ENCODE measurements at regions not wholly inside any gene's neighbourhood (a gene's known extent, or its start where the extent isn't known, plus 50 kb on each side); places are given as distances from the start of the nearest gene placed in this dataset.

DNA sequence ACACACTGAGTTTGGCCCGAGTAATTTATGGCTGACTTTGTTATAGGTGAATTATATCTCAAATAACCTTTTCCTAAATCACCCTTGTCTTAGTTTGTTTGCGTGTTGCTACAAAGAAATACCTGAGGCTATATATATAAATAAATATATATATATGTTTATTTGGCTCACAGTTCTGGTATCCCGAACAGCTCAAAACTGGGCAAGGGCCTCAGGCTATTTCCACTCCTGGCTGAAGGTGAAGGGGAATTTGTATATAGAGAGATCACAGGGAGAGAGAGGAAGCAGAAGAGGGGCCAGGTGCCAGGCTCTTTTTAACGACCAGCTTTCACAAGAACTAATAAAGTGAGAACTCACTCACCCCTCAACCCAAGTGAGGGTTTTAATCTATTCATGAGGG is 159.9 kb upstream of the STARD13 start:
- no peak overlapping the region for H3K4me3 ChIP-seq (ENCODE audit: low read length in 2 of 2)
- ChIA-PET CTCF (ENCODE audit: partially characterized antibody) (no interaction called here), POLR2A (ENCODE audit: partially characterized antibody) (no interaction called here)
- Mint-ChIP-seq H3K27ac (no peak overlapping the region), H3K4me1 (no peaks in the 10 kb centered on the region), H3K36me3 (no peaks in the 10 kb centered on the region), H3K27me3 (peaks cover 3% of the 10 kb centered on the region in 2 donors), H3K4me3 (no peak overlapping the region), H3K9me3 (no peaks in the 10 kb centered on the region)
- intact Hi-C loops (cut with micrococcal nuclease): no loop called here
- H3K36me3 ChIP-seq (ENCODE audit: insufficient read depth, low read length): no peaks in the 10 kb centered on the region
- no peaks in the 10 kb centered on the region for H3K27me3 ChIP-seq (ENCODE audit: insufficient read depth, low read length)
- no peaks in the 10 kb centered on the region for H3K4me1 ChIP-seq (ENCODE audit: insufficient read depth, low read length)
- H3K9me3 ChIP-seq (ENCODE audit: control insufficient read depth in 1 of 2, low read length in 2 of 2): no peaks in the 10 kb centered on the region
- H3K27ac ChIP-seq (ENCODE audit: low read depth, low read length): no peak overlapping the region
- DNase-seq: no peak

- intact Hi-C loops (cut with micrococcal nuclease): no loop called here
- Mint-ChIP-seq H3K27ac (no peak overlapping the region), H3K36me3 (no peaks in the 10 kb centered on the region), H3K4me3 (no peak overlapping the region), H3K9me3 (peaks cover 0 to 3% (median 0%) of the 10 kb centered on the region in 8 donors), H3K27me3 (peaks cover 0 to 2% of the 10 kb centered on the region in 2 donors), H3K4me1 (no peaks in the 10 kb centered on the region)
- CTCF ChIA-PET (ENCODE audit: partially characterized antibody): no interaction called here
- no peaks in the 10 kb centered on the region for H3K27me3 ChIP-seq (ENCODE audit: insufficient read depth, low read length)
- H3K4me3 ChIP-seq (ENCODE audit: low read length in 2 of 2): no peak overlapping the region
- no peaks in the 10 kb centered on the region for H3K36me3 ChIP-seq (ENCODE audit: insufficient read depth, low read length)
- POLR2A ChIA-PET (ENCODE audit: partially characterized antibody): no interaction called here
- no peaks in the 10 kb centered on the region for H3K4me1 ChIP-seq (ENCODE audit: insufficient read depth, low read length)
- DNase-seq: no peak
- no peak overlapping the region for H3K27ac ChIP-seq (ENCODE audit: low read depth, low read length)
- H3K9me3 ChIP-seq (ENCODE audit: control insufficient read depth in 1 of 2, low read length in 2 of 2): no peaks in the 10 kb centered on the region
These were observed 161.5 kb upstream of the STARD13 start for GRCh38 chr13:33446821-33447725.

DNA sequence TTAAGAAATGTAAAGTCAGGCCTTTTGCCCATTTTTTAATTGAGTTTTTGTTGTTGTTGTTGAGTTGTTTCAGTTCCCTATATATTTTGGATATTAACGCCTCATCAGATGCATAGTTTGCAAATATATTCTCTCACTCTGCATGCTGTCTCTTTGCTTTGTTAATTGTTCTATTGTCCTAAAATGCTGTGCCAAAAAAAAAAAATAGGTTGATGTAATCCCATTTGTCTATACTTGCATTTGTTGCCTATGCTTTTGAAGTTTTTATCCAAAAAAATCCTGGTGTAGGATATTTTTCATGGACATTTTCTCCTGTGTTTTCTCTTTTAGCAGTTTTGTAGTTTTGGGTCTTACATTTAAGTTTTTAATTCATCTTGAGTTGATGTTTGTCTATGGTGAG is 163.3 kb upstream of the STARD13 start:
- no peaks in the 10 kb centered on the region for H3K36me3 Mint-ChIP-seq
- Histone ChIP-seq H3K27ac (ENCODE audit: low read depth, low read length) (no peak overlapping the region), H3K27me3 (ENCODE audit: insufficient read depth, low read length) (no peaks in the 10 kb centered on the region), H3K4me3 (ENCODE audit: low read length in 2 of 2) (no peak overlapping the region), H3K4me1 (ENCODE audit: insufficient read depth, low read length) (no peaks in the 10 kb centered on the region), H3K9me3 (ENCODE audit: control insufficient read depth in 1 of 2, low read length in 2 of 2) (no peaks in the 10 kb centered on the region), H3K36me3 (ENCODE audit: insufficient read depth, low read length) (no peaks in the 10 kb centered on the region)
- H3K27me3 Mint-ChIP-seq: peaks cover 0 to 2% of the 10 kb centered on the region in 2 donors
- peaks cover 0 to 3% (median 0%) of the 10 kb centered on the region in 8 donors for H3K9me3 Mint-ChIP-seq
- H3K27ac Mint-ChIP-seq: no peak overlapping the region
- H3K4me3 Mint-ChIP-seq: no peak overlapping the region
- ChIA-PET CTCF (ENCODE audit: partially characterized antibody) (no interaction called here), POLR2A (ENCODE audit: partially characterized antibody) (no interaction called here)
- no peaks in the 10 kb centered on the region for H3K4me1 Mint-ChIP-seq
- intact Hi-C loops (cut with micrococcal nuclease): no loop called here
- DNase-seq: no peak

DNA sequence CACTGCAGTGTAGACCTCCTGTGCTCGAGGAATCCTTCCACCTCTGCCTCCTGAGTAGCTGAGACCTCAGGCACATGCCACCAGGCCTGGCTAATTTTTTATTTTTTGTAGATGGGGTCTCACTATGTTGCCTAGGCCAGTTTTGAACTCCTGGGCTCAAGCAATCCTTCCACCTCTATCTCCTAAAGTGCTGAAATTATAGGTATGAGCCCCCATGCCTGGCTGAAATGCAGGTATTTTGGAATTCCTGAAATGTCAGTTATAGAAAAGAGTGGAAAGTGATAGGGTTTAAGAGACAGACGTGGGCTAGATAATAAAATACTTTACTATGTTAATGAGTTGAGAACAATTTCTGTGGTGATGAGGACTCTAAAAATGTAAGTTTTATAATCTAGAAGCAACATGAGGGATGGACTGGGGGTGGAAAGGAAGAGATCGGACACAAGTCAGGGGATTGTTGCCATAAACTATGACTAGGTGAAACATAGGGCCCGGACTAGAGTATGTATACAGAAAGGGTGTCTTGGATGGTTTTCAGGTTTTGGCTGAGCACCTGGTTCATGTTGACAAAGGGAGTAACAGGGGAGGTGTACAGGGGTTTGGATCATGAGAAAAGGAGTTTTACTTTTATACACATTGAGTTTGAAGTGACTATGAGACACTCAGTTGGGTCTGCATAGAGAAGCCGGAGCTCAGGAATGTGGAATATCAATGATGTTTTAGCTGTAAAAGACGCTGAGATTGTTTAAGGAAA is 165.6 kb upstream of the STARD13 start:
- H3K27me3 ChIP-seq (ENCODE audit: insufficient read depth, low read length): no peaks in the 10 kb centered on the region
- Mint-ChIP-seq H3K27ac (no peak overlapping the region), H3K36me3 (no peaks in the 10 kb centered on the region), H3K9me3 (peaks cover 0 to 4% (median 0%) of the 10 kb centered on the region in 8 donors), H3K27me3 (peaks cover 0 to 2% of the 10 kb centered on the region in 2 donors), H3K4me3 (no peak overlapping the region), H3K4me1 (no peaks in the 10 kb centered on the region)
- H3K4me3 ChIP-seq (ENCODE audit: low read length in 2 of 2): no peak overlapping the region
- no peak overlapping the region for H3K27ac ChIP-seq (ENCODE audit: low read depth, low read length)
- ChIA-PET POLR2A (ENCODE audit: partially characterized antibody) (no interaction called here), CTCF (ENCODE audit: partially characterized antibody) (no interaction called here)
- no peaks in the 10 kb centered on the region for H3K9me3 ChIP-seq (ENCODE audit: control insufficient read depth in 1 of 2, low read length in 2 of 2)
- DNase-seq: no peak
- intact Hi-C loops (cut with micrococcal nuclease): no loop called here
- no peaks in the 10 kb centered on the region for H3K36me3 ChIP-seq (ENCODE audit: insufficient read depth, low read length)
- H3K4me1 ChIP-seq (ENCODE audit: insufficient read depth, low read length): no peaks in the 10 kb centered on the region

DNA sequence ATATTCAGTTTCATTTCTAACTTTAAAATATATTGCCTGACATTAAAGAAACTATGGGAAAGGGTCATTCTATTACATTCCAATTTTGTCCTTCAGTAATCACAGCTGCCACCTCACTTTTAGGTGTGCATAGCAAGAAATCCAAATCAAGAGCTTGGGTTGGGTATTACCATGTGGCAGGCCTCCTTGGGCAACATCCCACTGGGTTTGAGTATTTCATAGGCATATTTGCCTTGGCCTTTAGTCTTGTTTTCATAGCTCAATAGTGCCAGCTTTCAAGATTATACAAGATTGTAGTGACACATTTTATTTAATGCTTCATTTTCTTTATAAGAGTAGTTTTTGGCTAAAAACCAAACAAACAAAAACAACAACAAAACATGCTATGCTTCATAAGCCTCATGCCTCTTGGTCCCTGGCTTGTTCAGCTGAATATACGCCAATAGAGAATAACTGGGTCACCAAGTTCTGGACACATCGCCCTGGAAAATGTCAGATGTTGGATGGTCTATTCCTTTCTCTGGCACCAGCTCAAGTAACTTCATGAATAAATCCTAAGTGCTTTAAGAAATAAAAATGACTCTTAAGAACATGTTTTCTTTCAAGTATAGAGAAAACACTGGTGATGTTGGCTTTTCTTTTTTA is 167.4 kb upstream of the STARD13 start:
- ChIA-PET CTCF (ENCODE audit: partially characterized antibody) (no interaction called here), POLR2A (ENCODE audit: partially characterized antibody) (no interaction called here)
- H3K27ac ChIP-seq (ENCODE audit: low read depth, low read length): no peak overlapping the region
- Mint-ChIP-seq H3K9me3 (peaks cover 0 to 4% (median 0%) of the 10 kb centered on the region in 8 donors), H3K36me3 (no peaks in the 10 kb centered on the region), H3K27me3 (peaks cover 0 to 2% of the 10 kb centered on the region in 2 donors), H3K4me1 (no peaks in the 10 kb centered on the region), H3K4me3 (no peak overlapping the region), H3K27ac (no peak overlapping the region)
- DNase-seq: no peak
- no peaks in the 10 kb centered on the region for H3K9me3 ChIP-seq (ENCODE audit: control insufficient read depth in 1 of 2, low read length in 2 of 2)
- H3K36me3 ChIP-seq (ENCODE audit: insufficient read depth, low read length): no peaks in the 10 kb centered on the region
- no peaks in the 10 kb centered on the region for H3K4me1 ChIP-seq (ENCODE audit: insufficient read depth, low read length)
- H3K27me3 ChIP-seq (ENCODE audit: insufficient read depth, low read length): no peaks in the 10 kb centered on the region
- intact Hi-C loops (cut with micrococcal nuclease): no loop called here
- no peak overlapping the region for H3K4me3 ChIP-seq (ENCODE audit: low read length in 2 of 2)

GRCh38 chr13:33453936-33454335 is 168.4 kb upstream of the STARD13 start:
- POLR2A ChIA-PET (ENCODE audit: partially characterized antibody): no interaction called here
- H3K36me3 Mint-ChIP-seq: no peaks in the 10 kb centered on the region
- H3K27ac ChIP-seq (ENCODE audit: low read depth, low read length): no peak overlapping the region
- CTCF ChIA-PET (ENCODE audit: partially characterized antibody): no interaction called here
- H3K27ac Mint-ChIP-seq: no peak overlapping the region
- H3K27me3 Mint-ChIP-seq: peaks cover 0 to 2% of the 10 kb centered on the region in 2 donors
- no peak overlapping the region for H3K4me3 Mint-ChIP-seq
- intact Hi-C loops (cut with micrococcal nuclease): no loop called here
- H3K27me3 ChIP-seq (ENCODE audit: insufficient read depth, low read length): no peaks in the 10 kb centered on the region
- H3K9me3 ChIP-seq (ENCODE audit: control insufficient read depth in 1 of 2, low read length in 2 of 2): no peaks in the 10 kb centered on the region
- no peaks in the 10 kb centered on the region for H3K4me1 ChIP-seq (ENCODE audit: insufficient read depth, low read length)
- no peaks in the 10 kb centered on the region for H3K4me1 Mint-ChIP-seq
- H3K4me3 ChIP-seq (ENCODE audit: low read length in 2 of 2): no peak overlapping the region
- no peaks in the 10 kb centered on the region for H3K36me3 ChIP-seq (ENCODE audit: insufficient read depth, low read length)
- no peak for DNase-seq
- H3K9me3 Mint-ChIP-seq: peaks cover 0 to 4% (median under 1%) of the 10 kb centered on the region in 8 donors

Measured in CD4-positive, alpha-beta memory T cell (primary cell).